Ectodermal cell (in vitro differentiated cells): ENCODE measurements at regions not wholly inside any gene's neighbourhood (a gene's known extent, or its start where the extent isn't known, plus 50 kb on each side); places are given as distances from the start of the nearest gene placed in this dataset.
"Not testable (repeated sequence)": the region's sequence is repeated elsewhere in the genome, so short reads cannot be mapped to it uniquely, and the experiment has no call there.

Experiments used
- H3K27ac ChIP-seq: 2 replicates; pipeline ENCODE4 v1.7.0; 2013; ENCODE audit warnings: mild to moderate bottlenecking, low read depth, low read length; ENCODE audit not compliant: insufficient read depth, poor library complexity, severe bottlenecking
- H3K27me3 ChIP-seq: 2 replicates; pipeline ENCODE4 v1.7.0; 2013; ENCODE audit warnings: mild to moderate bottlenecking, low read length; ENCODE audit not compliant: insufficient read depth, control insufficient read depth, poor library complexity, severe bottlenecking
- H3K36me3 ChIP-seq: one replicate; pipeline ENCODE4 v1.7.0; 2013; ENCODE audit warnings: low read length; ENCODE audit not compliant: control insufficient read depth, insufficient read depth
- H3K4me1 ChIP-seq: one replicate; pipeline ENCODE4 v1.7.0; 2013; ENCODE audit warnings: low read length; ENCODE audit not compliant: control insufficient read depth, insufficient read depth
- H3K4me3 ChIP-seq: 2 replicates; pipeline ENCODE4 v1.7.0; 2013; ENCODE audit warnings: low read depth, low read length, control low read depth; ENCODE audit not compliant: insufficient read depth
- H3K9me3 ChIP-seq: 2 replicates; pipeline ENCODE4 v1.7.0; 2013; ENCODE audit warnings: mild to moderate bottlenecking, low read length, moderate library complexity; ENCODE audit not compliant: control insufficient read depth
- WGBS, 2 experiments: methylation state at CpG; one replicate each; pipeline ENCODE4 v1.1.7; 2013; ENCODE audit warnings: missing lambda C conversion rate in 2 of 2; 5-methylcytosine and 5-hydroxymethylcytosine counted together

DNA sequence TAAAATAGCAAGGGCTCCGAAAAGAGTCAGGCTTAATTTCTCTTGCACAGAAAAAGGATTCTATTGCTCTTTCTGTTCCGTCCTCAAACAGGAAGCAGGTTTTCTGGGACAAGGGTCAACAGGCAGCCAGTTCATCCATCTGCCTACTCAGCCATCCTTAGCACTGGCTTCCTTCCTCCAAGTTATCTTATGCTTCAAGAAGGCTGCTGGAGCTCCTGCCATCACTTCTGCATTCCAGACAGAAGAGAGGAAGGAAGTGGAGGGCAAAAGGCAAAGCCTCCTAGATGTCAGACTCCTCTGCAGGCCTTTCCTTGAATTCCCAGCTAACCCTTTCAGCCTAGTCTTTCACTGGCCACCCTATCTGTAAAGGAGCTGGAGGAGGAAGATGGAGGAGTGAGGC, 287.8 kb upstream of the PLGLB2 start:
- H3K4me3 ChIP-seq, H3K36me3 ChIP-seq: not testable (repeated sequence)
- WGBS, 2 experiments, result 75 to 100% methylated on average over 1 of the region's 2 CpGs

DNA sequence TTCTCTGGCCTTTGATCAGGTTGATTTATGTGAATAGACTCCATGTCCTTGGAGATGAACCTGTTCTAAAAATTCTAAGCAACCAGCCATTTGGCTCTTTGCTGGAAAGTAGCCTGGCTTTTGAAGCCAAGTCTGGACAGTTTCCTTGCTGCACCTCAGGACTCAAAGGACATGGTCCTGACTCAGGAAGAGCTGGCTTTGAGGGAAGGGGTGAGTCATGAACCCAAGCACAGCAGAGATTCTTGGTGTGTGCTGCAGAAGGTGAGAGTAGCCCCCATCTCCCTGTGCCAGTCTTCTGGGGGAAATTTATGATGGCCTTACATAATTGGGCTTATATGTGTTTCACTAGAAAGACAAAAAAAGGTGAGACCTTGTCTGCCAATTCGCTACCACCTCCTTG, 287.2 kb upstream of the PLGLB2 start:
- H3K4me1 ChIP-seq, H3K36me3 ChIP-seq, H3K27me3 ChIP-seq, H3K27ac ChIP-seq, H3K4me3 ChIP-seq, H3K9me3 ChIP-seq: not testable (repeated sequence)
- WGBS, 2 experiments, result no CpG with 5 or more reads among the region's 1 CpG

More for the DNA sequence above, 287.8 kb upstream of the PLGLB2 start:
- H3K9me3 ChIP-seq, H3K4me1 ChIP-seq, H3K27me3 ChIP-seq, H3K27ac ChIP-seq: not testable (repeated sequence)

DNA sequence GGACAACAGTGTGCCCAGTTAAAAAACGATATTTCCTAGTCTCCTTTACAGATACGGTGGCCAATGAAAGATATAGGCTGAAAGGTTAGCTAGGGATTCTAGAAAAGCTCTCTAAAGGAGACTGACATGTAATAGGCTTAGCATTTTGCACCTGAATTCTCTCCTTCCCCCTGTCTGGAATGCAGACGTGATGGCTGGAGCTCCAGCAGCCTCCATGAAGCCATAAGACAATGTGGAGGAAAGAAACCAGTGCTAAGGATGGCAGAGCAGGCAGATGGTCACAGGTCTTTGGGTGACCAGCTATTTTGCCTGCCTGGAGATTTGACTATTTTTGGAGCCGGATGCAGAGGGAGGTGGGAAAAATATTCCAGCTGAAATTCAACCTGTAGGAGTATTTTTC, 286.2 kb upstream of the PLGLB2 start:
- H3K9me3 ChIP-seq, H3K4me3 ChIP-seq, H3K36me3 ChIP-seq, H3K27ac ChIP-seq, H3K27me3 ChIP-seq, H3K4me1 ChIP-seq: not testable (repeated sequence)
- 78 to 100% methylated on average over 2 to 3 of the region's 4 CpGs for WGBS, 2 experiments

DNA sequence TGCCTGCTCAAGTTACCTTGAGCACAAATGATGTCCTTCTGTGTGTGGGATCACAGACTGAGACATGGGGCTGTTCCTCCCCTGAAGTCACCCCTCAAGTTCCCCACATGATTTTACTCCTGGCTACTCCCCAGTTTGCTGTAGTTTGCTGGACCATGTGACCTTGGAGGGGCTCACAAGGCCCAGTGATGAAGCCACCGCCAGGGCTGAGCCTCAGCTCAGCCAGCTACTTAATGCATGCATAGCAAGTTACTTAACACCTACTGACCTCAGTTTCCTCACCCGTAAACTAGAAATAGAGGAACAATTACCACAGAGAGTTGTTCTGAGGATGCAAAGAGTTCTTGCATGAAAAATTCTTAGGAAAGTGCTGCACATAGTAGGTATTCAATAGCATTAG, 283.7 kb upstream of the PLGLB2 start:
- H3K4me3 ChIP-seq, H3K27ac ChIP-seq, H3K9me3 ChIP-seq, H3K27me3 ChIP-seq, H3K4me1 ChIP-seq, H3K36me3 ChIP-seq: not testable (repeated sequence)
- WGBS, 2 experiments, result 83 to 88% methylated on average over 1 of the region's 2 CpGs

DNA sequence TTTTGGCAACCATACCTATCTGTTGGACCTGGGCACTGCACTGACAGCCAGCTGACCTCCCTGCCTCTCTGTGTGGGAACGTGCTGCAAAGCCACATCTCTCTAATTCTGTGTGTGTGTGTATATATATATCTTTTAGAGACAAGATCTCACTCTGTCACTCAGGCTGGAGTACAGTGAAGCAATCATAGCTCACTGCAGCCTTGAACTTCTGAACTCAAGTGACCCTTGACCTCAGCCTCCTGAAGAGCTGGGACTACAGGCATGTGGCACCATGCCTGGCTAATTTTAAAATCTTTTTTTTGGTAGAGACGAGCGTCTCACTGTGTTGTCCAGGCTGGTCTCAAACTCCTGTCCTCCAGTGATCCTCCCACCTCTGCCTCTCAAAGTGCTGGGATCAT, 282.2 kb upstream of the PLGLB2 start:
- not testable (repeated sequence) for H3K27me3 ChIP-seq, H3K4me1 ChIP-seq, H3K36me3 ChIP-seq, H3K27ac ChIP-seq, H3K9me3 ChIP-seq, H3K4me3 ChIP-seq
- WGBS, 2 experiments, result no CpG with 5 or more reads among the region's 3 CpGs

DNA sequence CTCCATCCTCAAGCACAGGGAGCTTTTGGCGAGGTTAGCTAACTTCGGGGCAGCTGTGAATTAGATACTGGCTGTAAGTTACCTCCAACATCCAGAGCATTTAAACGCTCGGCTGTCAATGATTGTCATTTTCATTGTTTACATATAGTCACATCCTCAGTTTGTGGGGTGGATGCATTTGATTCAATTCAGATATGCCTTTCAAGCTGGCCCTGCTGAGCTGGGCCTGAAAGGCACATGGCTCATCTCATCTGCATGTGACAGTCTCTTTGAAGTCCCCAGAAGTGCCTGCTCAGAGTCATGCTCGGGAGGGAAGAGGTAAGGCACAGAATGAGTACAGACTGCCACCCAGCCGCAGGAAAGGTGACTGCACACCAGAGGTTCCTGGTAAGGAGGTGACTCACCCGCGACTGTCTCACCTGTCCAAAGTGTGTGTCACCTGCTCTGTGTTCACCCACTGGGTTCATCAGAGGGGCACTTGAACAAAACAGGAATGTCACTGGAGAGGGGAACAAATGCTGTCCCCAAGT, 281.2 kb upstream of the PLGLB2 start:
- WGBS, 2 experiments, result 31 to 56% methylated on average over 3 to 7 of the region's 8 CpGs

DNA sequence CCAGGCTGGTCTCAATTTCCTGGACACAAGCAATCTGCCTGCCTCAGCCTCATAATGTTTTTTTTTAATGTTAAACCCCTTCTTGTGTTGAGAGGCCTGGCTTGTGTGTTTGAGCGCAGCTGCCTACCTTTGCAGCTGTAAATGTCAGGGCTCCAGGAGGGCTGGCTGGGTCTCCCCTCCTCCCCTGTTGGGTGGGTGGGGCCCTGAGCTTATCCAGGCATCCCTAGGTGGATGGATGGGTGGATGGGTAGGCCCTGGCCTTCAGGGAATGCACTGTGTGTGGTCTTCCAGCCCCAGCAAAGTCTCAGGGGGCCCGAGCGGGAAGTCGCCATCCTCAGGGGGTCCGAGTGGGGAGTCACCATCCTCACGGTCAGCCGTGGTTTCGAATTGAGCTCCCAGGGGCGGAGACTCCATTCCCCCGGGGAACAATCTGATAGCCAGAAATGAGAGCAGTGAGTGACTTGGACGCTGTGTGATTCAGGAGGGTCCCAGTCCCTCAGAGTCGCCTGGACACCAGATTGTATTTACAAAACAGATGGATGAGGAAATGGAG, 279.4 kb upstream of the PLGLB2 start:
- H3K4me1 ChIP-seq, H3K27ac ChIP-seq, H3K9me3 ChIP-seq, H3K4me3 ChIP-seq, H3K36me3 ChIP-seq, H3K27me3 ChIP-seq: not testable (repeated sequence)
- WGBS, 2 experiments, result 44 to 45% methylated on average over 9 of the region's 12 CpGs

More for the DNA sequence above, 281.2 kb upstream of the PLGLB2 start:
- H3K27me3 ChIP-seq, H3K36me3 ChIP-seq, H3K27ac ChIP-seq, H3K4me3 ChIP-seq, H3K9me3 ChIP-seq, H3K4me1 ChIP-seq: not testable (repeated sequence)

DNA sequence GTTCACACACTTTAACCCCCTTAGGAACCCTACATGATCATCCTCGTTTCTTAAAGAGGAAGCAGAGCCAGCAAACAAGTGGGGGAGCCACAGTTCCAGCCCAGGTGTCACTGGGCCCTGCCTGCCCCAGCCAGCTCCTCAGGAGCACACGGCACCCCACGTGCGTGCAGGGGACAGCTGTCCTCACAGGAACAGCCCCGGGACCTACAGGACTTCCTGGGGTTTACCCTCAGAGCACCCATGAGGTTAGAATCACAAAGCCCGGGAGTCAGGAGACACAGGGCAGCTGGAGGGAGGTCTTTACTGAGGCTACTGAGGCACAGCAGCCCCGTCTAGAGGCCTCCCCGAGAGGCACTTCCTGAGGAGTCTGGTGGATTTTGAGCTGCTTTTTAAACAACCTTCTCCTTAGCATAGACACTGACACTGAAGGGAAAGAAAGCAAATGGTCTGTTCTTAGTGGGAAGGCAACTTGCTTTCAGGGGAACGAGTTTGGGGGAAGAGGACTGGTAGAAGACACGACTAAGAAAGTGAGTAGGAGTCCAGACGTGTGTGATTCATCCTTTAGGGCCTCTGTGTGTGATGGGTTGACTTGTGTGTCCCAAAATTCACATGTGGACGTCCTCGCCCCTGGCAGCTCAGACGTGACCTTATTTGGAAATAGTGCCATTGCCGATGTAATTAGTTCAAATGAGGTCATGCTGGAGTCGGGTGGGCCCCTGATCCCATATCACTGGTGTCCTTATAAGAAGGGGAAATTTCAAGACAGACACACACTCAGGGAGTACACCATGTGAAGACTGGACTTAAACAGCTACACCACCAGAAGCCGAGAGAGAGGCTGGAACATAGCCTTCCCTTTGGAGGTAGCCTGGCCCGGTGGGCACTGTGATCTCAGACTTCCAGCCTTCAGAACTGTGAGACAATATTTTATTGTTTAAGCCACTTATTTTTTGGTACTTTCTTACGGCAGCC, 278.4 kb upstream of the PLGLB2 start:
- not testable (repeated sequence) for H3K4me3 ChIP-seq, H3K9me3 ChIP-seq, H3K27me3 ChIP-seq, H3K4me1 ChIP-seq, H3K27ac ChIP-seq, H3K36me3 ChIP-seq
- WGBS, 2 experiments, result 83 to 87% methylated on average over 9 to 13 of the region's 19 CpGs

DNA sequence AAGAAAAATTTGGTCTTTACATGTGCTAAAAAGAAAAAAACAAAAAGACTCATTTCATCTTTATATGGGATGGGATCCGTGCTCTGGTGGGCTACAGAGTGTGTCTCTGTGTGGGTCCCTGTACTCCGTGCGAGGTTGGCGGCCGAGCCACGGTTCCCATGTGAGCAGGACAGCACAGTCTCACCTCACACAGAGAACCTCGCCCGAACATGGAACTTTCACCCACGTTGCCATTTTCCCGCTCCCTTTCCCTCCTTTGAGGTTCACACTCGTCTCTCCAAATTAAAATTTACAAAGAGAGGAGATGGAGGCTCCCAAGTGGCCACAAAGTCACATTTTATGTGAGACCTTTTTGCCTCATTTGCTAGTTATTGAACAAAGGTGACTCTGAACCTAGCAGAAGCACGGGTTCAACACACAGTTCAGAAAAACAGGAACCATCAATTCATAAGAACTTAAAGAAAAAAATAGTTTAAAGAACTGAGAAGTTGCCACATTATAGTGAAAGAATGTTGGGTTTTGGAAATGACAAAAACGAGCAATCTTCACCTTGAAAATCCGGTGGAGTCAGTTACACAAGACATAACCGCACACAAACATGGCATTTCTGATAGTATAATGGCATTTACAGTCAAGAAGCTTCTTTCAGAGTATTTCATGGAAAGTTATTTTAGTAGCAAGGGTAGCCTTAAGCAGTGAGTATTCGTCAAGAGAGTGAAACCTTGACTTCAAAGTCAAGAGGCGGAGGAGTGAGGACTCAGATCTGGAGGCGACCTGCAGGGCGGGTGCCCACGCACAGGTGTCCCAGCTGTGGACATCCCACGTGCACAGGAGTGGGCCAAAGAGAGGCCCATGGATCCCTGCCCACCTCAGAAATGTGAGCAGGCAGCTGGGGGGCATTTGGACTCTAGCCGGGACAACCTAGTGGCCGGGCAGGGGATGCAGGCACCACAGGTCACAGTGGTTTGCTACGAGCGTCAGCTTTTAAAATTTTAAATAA, 277.2 kb upstream of the PLGLB2 start:
- H3K27ac ChIP-seq, H3K27me3 ChIP-seq, H3K4me1 ChIP-seq, H3K4me3 ChIP-seq, H3K9me3 ChIP-seq, H3K36me3 ChIP-seq: not testable (repeated sequence)
- 85 to 91% methylated on average over 16 to 19 of the region's 25 CpGs for WGBS, 2 experiments

DNA sequence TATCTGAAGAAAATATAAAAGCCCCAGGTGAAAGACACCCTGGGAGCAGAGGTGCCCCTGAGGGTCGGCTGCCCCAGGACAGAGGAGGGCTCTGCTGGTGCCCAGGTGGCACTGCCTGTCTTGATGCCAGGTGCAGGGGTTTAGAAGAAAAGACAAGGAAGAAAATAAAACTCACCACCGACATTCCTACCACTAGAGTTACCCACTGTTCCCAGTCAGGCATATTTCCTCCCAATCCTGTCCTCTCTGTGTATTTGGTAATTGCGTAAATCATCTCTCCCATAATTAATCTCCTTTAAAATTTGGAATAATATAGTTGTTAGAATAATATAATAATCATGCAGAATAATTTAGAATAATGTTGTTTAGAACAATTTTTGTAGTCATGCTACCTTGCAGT, 276.4 kb upstream of the PLGLB2 start:
- no CpG with 5 or more reads among the region's 3 CpGs for WGBS, 2 experiments

More for the DNA sequence above, 276.4 kb upstream of the PLGLB2 start:
- H3K4me1 ChIP-seq, H3K4me3 ChIP-seq, H3K36me3 ChIP-seq, H3K9me3 ChIP-seq, H3K27me3 ChIP-seq, H3K27ac ChIP-seq: not testable (repeated sequence)
